GM12878 (cell line): ENCODE measurements at regions not wholly inside any gene's neighbourhood (a gene's known extent, or its start where the extent isn't known, plus 50 kb on each side); places are given as distances from the start of the nearest gene placed in this dataset.

Experiments
- ATAC-seq: fragments of 200-7000 bp; cut with Tn5 transposase; 3 replicates; pipeline ENCODE4 v1.9.1; 2020; ENCODE audit warnings: mild to moderate bottlenecking, moderate library complexity
- BruUV-seq: library from RNA; stranded (reverse); fragments of 400-500 nt; replicated peaks from 2 replicates; lab custom pipeline; 2021; lab: Mats Ljungman, UMichigan
- CTCF ChIA-PET: fragments of 300-600 bp; sonication (Branson Sonifier 250); formaldehyde crosslinking; extraction: SDS; loops from one replicate; lab custom pipeline; 2021; ENCODE audit warnings: inconsistent platforms; lab: Yijun Ruan, JAX
- POLR2A ChIA-PET: fragments of 350-600 bp; formaldehyde crosslinking; extraction: SDS; loops from one replicate; lab custom pipeline; 2021; ENCODE audit warnings: inconsistent platforms; lab: Charles Lee
- RAD21 ChIA-PET: fragments of 300-600 bp; sonication (Branson Sonifier 250); formaldehyde crosslinking; loops from one replicate; lab custom pipeline; 2023; ENCODE audit warnings: antibody characterized with exemption; ENCODE audit not compliant: unreplicated experiment; lab: Charles Lee
- SMC1A ChIA-PET: fragments of 300-600 bp; sonication (Branson Sonifier 250); formaldehyde crosslinking; loops from one replicate; lab custom pipeline; 2023; ENCODE audit not compliant: unreplicated experiment, uncharacterized antibody; lab: Charles Lee
- DNase-seq: peaks from one replicate; pipeline ENCODE4 v3.0.0-alpha.2; 2011; ENCODE audit warnings: low read depth, low spot score
- FAIRE-seq: peaks from 3 replicates; lab custom pipeline; 2011; peaks lifted over from hg19 to GRCh38; lab: Jason Lieb, UNC
- H2AFZ ChIP-seq: 2 replicates; pipeline ENCODE4 v1.6.0; 2011; ENCODE audit warnings: low read depth, low read length, control low read depth; ENCODE audit not compliant: control insufficient read depth
- H3K27ac ChIP-seq: 2 replicates; pipeline ENCODE4 v1.5.1; 2011; ENCODE audit warnings: control low read depth; ENCODE audit not compliant: control insufficient read depth, insufficient read depth
- H3K27me3 ChIP-seq, 2 experiments: replicated peaks in 1 of 2; 2 replicates each; pipeline versions ENCODE4 v1.6.0 to v1.6.1; 2011; ENCODE audit warnings: low read length in 1 of 2; ENCODE audit not compliant: control insufficient read depth in 2 of 2, insufficient read depth in 2 of 2
- H3K36me3 ChIP-seq, 2 experiments: 2 replicates each; pipeline ENCODE4 v1.5.1; 2011; ENCODE audit warnings: low read length in 1 of 2; ENCODE audit not compliant: control insufficient read depth in 2 of 2, insufficient read depth in 2 of 2
- H3K4me1 ChIP-seq: 2 replicates; pipeline ENCODE4 v1.6.1; 2011; ENCODE audit warnings: mild to moderate bottlenecking, low read length, moderate library complexity, mixed read lengths; ENCODE audit not compliant: control insufficient read depth, insufficient read depth
- H3K4me2 ChIP-seq: 2 replicates; pipeline ENCODE4 v1.6.0; 2011; ENCODE audit warnings: control low read depth; ENCODE audit not compliant: control insufficient read depth, insufficient read depth
- H3K4me3 ChIP-seq: fragments of 200-600 bp; sonication (generic); 2 replicates; pipeline ENCODE4 v1.5.1; 2016
- H3K79me2 ChIP-seq: 2 replicates; pipeline ENCODE4 v1.6.0; 2011; ENCODE audit warnings: low read length; ENCODE audit not compliant: control insufficient read depth, insufficient read depth
- H3K9ac ChIP-seq: 2 replicates; pipeline ENCODE4 v1.8.0; 2011; ENCODE audit warnings: low read length, control low read depth, mixed read lengths; ENCODE audit not compliant: control insufficient read depth, insufficient read depth
- H3K9me3 ChIP-seq: replicated peaks from 3 replicates; pipeline ENCODE4 v1.5.1; 2011; ENCODE audit warnings: mild to moderate bottlenecking, low read length; ENCODE audit not compliant: control insufficient read depth, insufficient read depth
- H4K20me1 ChIP-seq: 2 replicates; pipeline ENCODE4 v1.6.0; 2011; ENCODE audit not compliant: control insufficient read depth, insufficient read depth
- BACH1 ChIP-seq: fragments of 450-650 bp; IDR thresholded peaks from 2 replicates; pipeline ENCODE4 v1.6.1; 2017; ENCODE audit warnings: mild to moderate bottlenecking, borderline replicate concordance
- BRCA1 ChIP-seq: IDR thresholded peaks from 2 replicates; pipeline ENCODE4 v1.6.1; 2011; ENCODE audit warnings: low read depth, low read length, improper control_type of control experiment
- EGR1 ChIP-seq, 2 experiments: IDR thresholded peaks; 1 replicate in 1 of 2; 2 replicates in 1 of 2; pipeline ENCODE4 v1.6.1; 2011 to 2012; ENCODE audit warnings: low read depth in 2 of 2, low read length in 2 of 2, borderline replicate concordance in 1 of 2, mild to moderate bottlenecking in 1 of 2, moderate library complexity in 1 of 2
- EP300 ChIP-seq, 2 experiments: fragments of 150-350 bp in 1 of 2; IDR thresholded peaks; 2 replicates each; pipeline ENCODE4 v1.6.1; 2011 to 2012; ENCODE audit warnings: low read depth in 2 of 2, low read length in 2 of 2, borderline replicate concordance in 1 of 2, improper control_type of control experiment in 1 of 2, inconsistent platforms in 1 of 2; ENCODE audit not compliant: control insufficient read depth in 1 of 2
- EZH2 ChIP-seq: IDR thresholded peaks from 2 replicates; pipeline ENCODE4 v1.6.1; 2012; ENCODE audit warnings: low read depth, mild to moderate bottlenecking, control low read depth, inconsistent platforms, low read length, borderline replicate concordance; ENCODE audit not compliant: control insufficient read depth
- GABPA ChIP-seq: IDR thresholded peaks from 2 replicates; pipeline ENCODE4 v1.6.1; 2014; ENCODE audit warnings: antibody characterized with exemption, low read depth, mild to moderate bottlenecking, inconsistent platforms
- IRF5 ChIP-seq: fragments of 450-650 bp; IDR thresholded peaks from 2 replicates; pipeline ENCODE4 v1.6.1; 2017; ENCODE audit warnings: borderline replicate concordance
- MAX ChIP-seq: IDR thresholded peaks from 2 replicates; pipeline ENCODE4 v1.6.1; 2012; ENCODE audit warnings: low read depth, low read length, improper control_type of control experiment
- NFIC ChIP-seq: IDR thresholded peaks from 2 replicates; pipeline ENCODE4 v1.6.1; 2012; ENCODE audit warnings: low read depth, mild to moderate bottlenecking, inconsistent platforms, low read length, moderate library complexity
- PAX8 ChIP-seq: fragments of 450-650 bp; IDR thresholded peaks from 2 replicates; pipeline ENCODE4 v1.6.1; 2017; ENCODE audit warnings: mild to moderate bottlenecking, moderate library complexity
- POU2F2 ChIP-seq: IDR thresholded peaks from 3 replicates; pipeline ENCODE4 v1.6.1; 2011; ENCODE audit warnings: low read depth, mild to moderate bottlenecking, low read length, borderline replicate concordance
- TARDBP ChIP-seq: IDR thresholded peaks from 2 replicates; pipeline ENCODE4 v1.6.1; 2016; ENCODE audit warnings: borderline replicate concordance
- ZBTB11 ChIP-seq: fragments of 450-650 bp; formaldehyde crosslinking; IDR thresholded peaks from 2 replicates; pipeline ENCODE4 v1.5.0; 2022; ENCODE audit warnings: mild to moderate bottlenecking, missing genetic modification characterization
- ZBTB4 ChIP-seq: fragments of 450-650 bp; formaldehyde crosslinking; IDR thresholded peaks from 2 replicates; pipeline ENCODE4 v1.4.0; 2022; ENCODE audit warnings: mild to moderate bottlenecking, moderate library complexity
- ZNF622 ChIP-seq: fragments of 450-650 bp; IDR thresholded peaks from 2 replicates; pipeline ENCODE4 v1.6.1; 2017; ENCODE audit warnings: mild to moderate bottlenecking, inconsistent platforms
- WGBS: methylation state at CpG from one replicate; pipeline ENCODE4 v1.1.6; 2016; ENCODE audit warnings: low lambda C conversion rate; ENCODE audit not compliant: insufficient replicate concordance, insufficient coverage; ENCODE audit errors: missing lambda C conversion rate; 5-methylcytosine and 5-hydroxymethylcytosine counted together
- in situ Hi-C: fragments of 300-500 bp; cut with MboI; formaldehyde crosslinking; loops from 9 replicates; pipeline ENCODE4 v1.14.3; 2018; ENCODE audit warnings: mixed read lengths
- intact Hi-C: fragments of 100-400 bp; cut with micrococcal nuclease; formaldehyde crosslinking; loops from one replicate; pipeline ENCODE4 v1.14.2; 2022; ENCODE audit not compliant: unreplicated experiment

- no peak for TF ChIP-seq GABPA
- TF ChIP-seq EGR1 (IDR thresholded peaks at IDR 0.05; ENCODE audit: borderline replicate concordance in 1 of 2, low read depth in 2 of 2, low read length in 2 of 2), result no peak
- no peak for TF ChIP-seq POU2F2
- no peak for TF ChIP-seq ZNF622
- TF ChIP-seq, all 136 proteins: peak for 0
Measured at GRCh38 chr2:145650226-145650625, 1130.3 kb upstream of the ZEB2 start (continued).

- ChIA-PET CTCF (no interaction called here), SMC1A (no interaction called here), POLR2A (no interaction called here), RAD21 (no interaction called here)
- Histone ChIP-seq H3K79me2 (no peaks in the 10 kb centered on the region), H3K4me2 (no peak overlapping the region), H3K9ac (no peak overlapping the region), H3K4me1 (peaks cover 10% of the 10 kb centered on the region; the same call in 1 of the 2 replicates), H3K36me3 (no peaks in the 10 kb centered on the region), H3K27ac (no peak overlapping the region), H3K9me3 (no peaks in the 10 kb centered on the region), H2AFZ (no peak overlapping the region), H3K4me3 (no peak overlapping the region), H3K27me3 (no peaks in the 10 kb centered on the region), H4K20me1 (no peaks in the 10 kb centered on the region)
- no TSS peak for BruUV-seq
- DNase-seq, result no peak
- FAIRE-seq, result no peak
- no peak for ATAC-seq
- WGBS, result 81% methylated on average over 4 of the region's 4 CpGs
- intact Hi-C loops, result no loop called here
- in situ Hi-C loops, result no loop called here
- TF ChIP-seq MAX (no peak), IRF5 (no peak), EGR1 (IDR thresholded peaks at IDR 0.05; ENCODE audit: borderline replicate concordance in 1 of 2, low read depth in 2 of 2, low read length in 2 of 2) (no peak), EP300 (IDR thresholded peaks at IDR 0.05; ENCODE audit: borderline replicate concordance in 1 of 2, control insufficient read depth in 1 of 2, low read depth in 2 of 2, low read length in 2 of 2) (no peak), ZBTB4 (CRISPR knock-in tag) (no peak), EZH2 (no peak), PAX8 (no peak), BACH1 (no peak), NFIC (no peak), TARDBP (no peak), BRCA1 (no peak), ZBTB11 (CRISPR knock-in tag) (no peak)
Measured at GRCh38 chr2:145649061-145649460, 1129.1 kb upstream of the ZEB2 start.
